ENCODE measurements at regions not wholly inside any gene's neighbourhood (a gene's known extent, or its start where the extent isn't known, plus 50 kb on each side); places are given as distances from the start of the nearest gene placed in this dataset.

- no peak for TF ChIP-seq CTCF (IDR thresholded peaks at IDR 0.05)
- no peak for TF ChIP-seq ZFX (IDR thresholded peaks at IDR 0.05; ENCODE audit: borderline replicate concordance)
- H3K27ac ChIP-seq, result no peak overlapping the region
Observed at GRCh38 chr1:195122497-195122896, 1485.7 kb downstream of the KCNT2 start.

- H3K27ac ChIP-seq, result no peak overlapping the region
- TF ChIP-seq ZFX (IDR thresholded peaks at IDR 0.05; ENCODE audit: borderline replicate concordance), result no peak
- TF ChIP-seq CTCF (IDR thresholded peaks at IDR 0.05), result no peak
Observed at GRCh38 chr1:195113471-195113870, 1494.8 kb downstream of the KCNT2 start.

- no peak overlapping the region for H3K27ac ChIP-seq
- TF ChIP-seq ZFX (IDR thresholded peaks at IDR 0.05; ENCODE audit: borderline replicate concordance) (no peak), CTCF (IDR thresholded peaks at IDR 0.05) (no peak)
Observed at GRCh38 chr1:195105773-195106172, 1502.5 kb downstream of the KCNT2 start.

GRCh38 chr1:195105281-195105680 lies 1503.0 kb downstream of the KCNT2 start:
- no peak overlapping the region for H3K27ac ChIP-seq
- TF ChIP-seq CTCF (IDR thresholded peaks at IDR 0.05) (peak; percentile 19; the same call in 1 of the 2 replicates), ZFX (IDR thresholded peaks at IDR 0.05; ENCODE audit: borderline replicate concordance) (no peak)

- H3K27ac ChIP-seq, result no peak overlapping the region
Observed at GRCh38 chr1:195097316-195097715, 1510.9 kb downstream of the KCNT2 start.

GRCh38 chr1:195096051-195096521 lies 1512.2 kb downstream of the KCNT2 start:
- no peak overlapping the region for H3K27ac ChIP-seq
- TF ChIP-seq CTCF (IDR thresholded peaks at IDR 0.05) (no peak), ZFX (IDR thresholded peaks at IDR 0.05; ENCODE audit: borderline replicate concordance) (no peak)

More at GRCh38 chr1:195097316-195097715, 1510.9 kb downstream of the KCNT2 start:
- no peak for TF ChIP-seq ZFX (IDR thresholded peaks at IDR 0.05; ENCODE audit: borderline replicate concordance)

GRCh38 chr1:195085196-195085595 lies 1523.0 kb downstream of the KCNT2 start:
- H3K27ac ChIP-seq, result no peak overlapping the region
- TF ChIP-seq CTCF (IDR thresholded peaks at IDR 0.05) (no peak), ZFX (IDR thresholded peaks at IDR 0.05; ENCODE audit: borderline replicate concordance) (no peak)

GRCh38 chr1:195082183-195082582 lies 1526.1 kb downstream of the KCNT2 start:
- TF ChIP-seq ZFX (IDR thresholded peaks at IDR 0.05; ENCODE audit: borderline replicate concordance) (no peak), CTCF (IDR thresholded peaks at IDR 0.05) (no peak)
- H3K27ac ChIP-seq, result no peak overlapping the region

Measured in 22Rv1 (cell line).